HG02938 (cell line): ENCODE measurements at regions not wholly inside any gene's neighbourhood (a gene's known extent, or its start where the extent isn't known, plus 50 kb on each side); places are given as distances from the start of the nearest gene placed in this dataset.
A peak's percentile ranks its signal among the peaks of the same experiment; 100 is the strongest.

ENCODE experiments used
- ATAC-seq: cut with Tn5 transposase; IDR thresholded peaks from one replicate; pipeline ENCODE4 v1.9.1; 2021; ENCODE audit warnings: mild to moderate bottlenecking, moderate library complexity; ENCODE audit not compliant: unreplicated experiment

DNA sequence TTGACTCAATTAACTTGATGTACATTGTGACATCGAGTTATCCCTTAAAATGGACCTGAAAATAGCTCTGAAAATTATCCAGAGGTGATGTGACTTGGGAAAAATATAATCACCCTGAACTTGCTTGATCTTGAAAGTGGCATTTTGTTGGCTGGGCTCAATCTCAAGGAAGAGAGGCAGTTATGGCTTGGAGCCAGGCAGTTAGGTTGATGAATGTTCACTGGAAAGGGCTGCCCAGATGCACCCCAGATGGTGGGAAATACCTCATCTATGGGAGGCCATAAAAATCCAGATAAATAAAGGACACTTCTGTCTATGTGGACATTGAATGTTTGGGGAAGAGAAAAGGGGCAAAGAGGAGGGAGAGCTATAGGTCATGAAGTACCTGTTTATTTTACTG, 55.7 kb upstream of the OR5AN1 start:
- no peak for ATAC-seq

- no peak for ATAC-seq
These were observed 63.3 kb upstream of the OR5AN1 start for GRCh38 chr11:59295435-59295834.

DNA sequence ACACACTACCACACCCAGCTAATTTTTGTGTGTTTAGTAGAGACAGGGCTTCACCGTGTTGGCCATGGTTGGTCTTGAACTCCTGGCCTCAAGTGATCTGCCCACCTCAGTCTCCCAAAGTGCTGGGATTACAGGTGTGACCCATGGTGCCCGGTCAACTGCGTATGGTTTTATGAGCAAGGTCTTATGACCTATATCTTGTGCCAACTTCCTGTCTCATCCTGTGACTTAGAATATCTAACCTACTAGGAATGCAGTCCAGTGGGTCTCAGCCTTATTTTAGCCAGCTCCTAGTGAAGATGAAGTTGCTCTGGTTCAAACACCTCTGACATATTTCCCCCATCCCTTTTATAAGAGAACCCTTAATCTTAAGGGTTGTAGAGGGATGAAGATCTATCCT, 66.1 kb upstream of the OR5AN1 start:
- no peak for ATAC-seq

GRCh38 chr11:59291228-59291627, 67.5 kb upstream of the OR5AN1 start:
- no peak for ATAC-seq

GRCh38 chr11:59289356-59290181, 69.1 kb upstream of the OR5AN1 start:
- ATAC-seq = no peak

DNA sequence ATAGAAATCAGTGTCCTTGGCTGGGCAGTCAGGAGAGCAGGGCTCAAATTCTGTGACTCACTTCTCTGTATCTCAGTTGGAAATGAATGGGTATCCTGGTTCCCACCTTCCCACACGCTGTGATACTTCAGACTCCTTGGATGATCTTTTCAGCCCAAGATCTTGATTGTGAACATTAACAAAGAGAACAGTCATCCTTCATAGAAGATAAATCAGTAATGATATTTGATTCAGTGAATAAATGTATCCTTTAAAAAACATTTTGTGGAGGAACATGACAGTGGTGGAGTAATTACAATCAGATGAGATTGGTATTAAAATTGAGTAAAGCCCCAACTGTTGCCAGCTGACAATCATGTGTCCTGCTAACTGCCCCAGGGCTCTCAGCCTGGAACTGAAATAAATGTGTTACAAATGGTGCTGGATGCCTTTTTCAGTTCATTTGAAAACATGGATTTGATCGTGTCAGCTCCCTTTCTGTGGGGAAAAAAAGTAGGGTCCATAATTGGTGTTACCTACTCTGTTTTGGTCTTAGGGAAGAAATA, 72.9 kb upstream of the OR5AN1 start:
- no peak for ATAC-seq

DNA sequence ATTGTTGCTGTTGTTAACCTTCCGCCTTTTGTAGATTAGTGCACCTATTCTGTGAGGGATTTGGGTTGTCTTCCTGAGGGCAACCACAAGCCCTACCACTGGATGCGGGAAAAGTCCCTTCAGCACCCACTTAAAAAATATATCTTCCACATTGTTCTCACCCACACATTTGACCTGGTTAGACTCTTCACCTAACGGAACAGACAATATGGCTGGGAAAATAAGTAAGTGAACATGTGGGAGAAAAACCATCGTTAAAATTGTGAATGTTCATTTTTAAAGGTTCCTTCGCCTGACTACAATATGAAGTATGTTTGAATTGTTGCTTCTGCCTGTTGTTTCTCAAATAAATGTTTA, 72.0 kb upstream of the MPEG1 start:
- no peak for ATAC-seq

GRCh38 chr11:59283825-59284772, 71.4 kb upstream of the MPEG1 start:
- ATAC-seq = peak; percentile 59

DNA sequence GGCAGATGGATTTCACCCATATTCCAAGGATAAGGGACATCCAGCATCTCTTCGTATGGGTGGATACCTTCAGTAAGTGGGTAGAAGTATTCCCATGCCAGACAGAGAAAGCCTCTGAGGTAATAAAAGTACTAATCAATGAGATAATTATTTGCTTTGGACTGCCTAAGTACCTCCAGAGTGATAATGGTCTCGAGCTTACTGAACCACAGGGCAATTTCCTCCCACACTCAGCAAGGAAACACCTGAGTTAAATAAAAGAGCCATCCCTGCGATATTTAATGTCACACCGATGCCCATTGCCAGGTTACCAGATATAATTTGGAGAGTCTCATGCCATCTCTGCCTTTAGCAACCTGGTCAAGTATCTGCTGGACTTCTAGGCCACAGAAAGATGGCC, 70.6 kb upstream of the MPEG1 start:
- ATAC-seq = no peak

GRCh38 chr11:59281177-59281576, 68.5 kb upstream of the MPEG1 start:
- ATAC-seq = no peak

GRCh38 chr11:59273373-59273841, 60.7 kb upstream of the MPEG1 start:
- ATAC-seq = peak; percentile 88

- peak; percentile 11 for ATAC-seq
These were observed 60.1 kb upstream of the MPEG1 start for GRCh38 chr11:59272771-59273372.

DNA sequence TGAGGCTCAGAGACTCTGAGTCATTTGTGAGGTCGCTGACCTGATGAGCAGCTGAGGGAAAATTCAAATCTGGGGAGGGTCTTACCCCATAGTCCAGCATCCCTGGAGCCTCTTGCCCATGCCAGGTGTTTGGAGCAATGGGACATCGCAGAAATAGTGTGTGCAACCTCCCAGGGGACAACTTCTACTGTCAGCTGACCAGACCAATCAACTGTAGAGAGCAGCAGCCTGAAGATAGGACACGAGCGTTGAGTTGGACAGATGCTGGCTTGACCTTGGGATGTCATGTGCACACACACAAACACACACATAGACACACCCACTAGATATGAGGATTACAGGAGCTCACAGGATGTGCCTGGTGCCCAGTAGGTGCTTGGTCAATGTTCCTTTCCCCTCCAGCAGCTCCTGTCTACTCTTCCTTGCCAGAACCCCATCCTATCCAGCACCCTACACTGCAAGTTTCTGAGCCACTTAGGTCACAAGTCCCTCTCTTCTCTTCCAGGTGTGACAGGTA, 59.1 kb upstream of the MPEG1 start:
- ATAC-seq = no peak

DNA sequence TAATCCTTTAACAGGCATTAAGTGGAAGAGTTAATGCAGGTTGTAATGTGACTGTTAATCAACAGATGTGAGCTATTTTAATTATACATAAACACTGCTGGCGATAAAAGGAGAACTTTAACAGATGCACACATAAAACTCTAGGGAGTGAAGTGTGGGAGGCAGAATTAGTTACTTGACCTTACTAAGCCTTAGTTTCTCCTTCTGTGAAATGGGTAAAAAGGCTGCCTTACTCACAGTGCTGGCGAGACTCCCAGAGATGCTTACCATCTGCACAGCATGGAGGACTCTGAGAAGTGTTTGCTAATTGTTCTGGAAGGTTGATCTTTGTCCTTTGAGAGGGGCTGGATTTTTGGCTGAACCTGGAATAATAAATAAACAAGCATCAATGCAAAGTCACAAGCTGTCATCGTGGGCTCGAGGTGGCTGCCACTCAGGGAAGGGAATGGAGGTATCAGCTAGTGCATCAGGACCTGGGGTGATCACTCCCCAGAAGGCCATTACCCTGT, 58.6 kb upstream of the MPEG1 start:
- no peak for ATAC-seq

DNA sequence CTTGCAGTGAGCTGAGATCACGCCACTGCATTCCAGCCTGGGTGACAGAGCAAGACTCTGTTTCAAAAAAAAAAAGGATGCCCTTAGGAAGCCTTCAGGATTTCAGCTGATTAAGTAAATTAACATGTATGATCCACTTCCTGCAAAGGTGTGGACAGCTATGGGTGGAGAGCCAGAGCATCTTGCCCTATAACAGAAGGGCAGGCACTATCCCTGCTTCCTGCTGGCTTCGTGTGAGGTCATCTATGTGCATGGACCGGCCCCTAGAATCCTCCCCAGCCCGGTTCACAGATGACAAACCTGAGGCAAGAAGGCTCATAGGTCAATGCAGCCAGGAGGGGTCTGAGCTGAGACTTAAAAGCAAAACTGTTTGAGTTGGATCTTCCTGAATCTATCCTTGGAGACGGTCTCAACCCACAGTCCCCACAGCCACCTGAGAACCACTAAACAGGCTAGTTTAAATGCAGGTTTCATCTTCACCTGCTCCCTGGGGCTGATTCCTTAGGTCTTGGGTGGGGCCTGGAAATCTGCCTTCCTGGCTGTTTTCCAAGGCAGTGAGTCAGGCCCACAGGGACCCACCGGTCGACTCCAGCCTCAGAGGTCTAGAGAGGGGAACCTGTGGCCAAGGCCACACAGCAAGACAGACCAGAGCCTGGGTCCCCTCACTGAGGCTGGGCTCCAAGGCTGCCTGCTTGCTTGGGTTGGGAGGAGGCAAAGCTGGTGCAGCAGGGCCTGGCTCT, 55.2 kb upstream of the MPEG1 start:
- peak; percentile 8 for ATAC-seq

- peak; percentile 73 for ATAC-seq
These were observed 54.5 kb upstream of the MPEG1 start for GRCh38 chr11:59267196-59267595.

DNA sequence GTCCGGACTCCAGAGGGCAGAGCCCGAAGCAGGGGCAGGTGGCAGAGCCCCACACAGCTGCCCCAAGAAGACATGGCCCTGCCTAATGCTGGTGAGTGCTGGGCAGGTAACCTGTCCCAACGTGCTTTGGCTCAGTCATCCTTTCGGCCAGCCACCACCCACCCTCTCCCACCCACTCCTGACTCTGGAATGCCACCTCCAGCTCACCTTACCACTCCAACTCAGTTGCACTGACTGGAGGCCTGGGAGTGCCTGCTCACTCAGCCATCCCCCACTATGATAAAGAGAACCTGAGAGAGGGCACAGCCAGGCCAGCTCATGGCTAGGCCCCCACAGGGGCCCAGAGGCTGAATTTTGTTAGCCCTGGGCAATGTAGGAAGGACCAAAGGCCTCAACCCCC, 53.8 kb upstream of the MPEG1 start:
- ATAC-seq = no peak

DNA sequence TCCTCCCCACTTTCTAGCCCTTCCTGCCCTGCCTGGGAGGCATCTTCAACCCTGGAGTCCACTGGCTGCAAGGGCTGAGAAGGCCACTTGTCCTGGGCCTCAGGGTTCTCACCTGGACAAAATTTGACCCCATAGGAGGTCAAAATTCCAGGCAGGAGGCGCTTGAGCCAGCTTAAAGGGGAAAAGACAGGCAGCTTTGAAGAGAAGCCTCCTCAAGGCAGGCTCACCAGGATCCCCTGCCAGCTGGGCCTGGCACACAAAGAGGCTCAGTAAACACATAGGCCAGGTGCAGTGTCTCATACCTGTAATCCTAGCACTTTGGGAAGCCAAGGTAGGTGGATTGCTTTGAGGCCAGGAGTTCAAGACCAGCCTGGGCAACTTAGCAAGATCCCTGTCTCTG, 53.0 kb upstream of the MPEG1 start:
- no peak for ATAC-seq

GRCh38 chr11:59264736-59265135, 52.0 kb upstream of the MPEG1 start:
- ATAC-seq = no peak
